GM12891 (cell line): ENCODE measurements at regions not wholly inside any gene's neighbourhood (a gene's known extent, or its start where the extent isn't known, plus 50 kb on each side); places are given as distances from the start of the nearest gene placed in this dataset.
A peak's percentile ranks its signal among the peaks of the same experiment; 100 is the strongest.
"Not testable (repeated sequence)": the region's sequence is repeated elsewhere in the genome, so short reads cannot be mapped to it uniquely, and the experiment has no call there.

Experiments
- DNase-seq: peaks from one replicate; pipeline ENCODE4 v3.0.0; 2011; ENCODE audit warnings: low spot score; ENCODE audit not compliant: insufficient read length
- FAIRE-seq: peaks from 2 replicates; lab custom pipeline; 2011; peaks lifted over from hg19 to GRCh38; lab: Jason Lieb, UNC
- PAX5 ChIP-seq: IDR thresholded peaks from 2 replicates; pipeline ENCODE4 v1.6.1; 2011; ENCODE audit warnings: low read length, moderate library complexity, mild to moderate bottlenecking; ENCODE audit not compliant: insufficient read depth, severe bottlenecking
- POLR2A ChIP-seq: IDR thresholded peaks from 2 replicates; pipeline ENCODE4 v1.6.1; 2011; ENCODE audit warnings: low read depth, low read length, control low read depth
- POLR2AphosphoS5 ChIP-seq: IDR thresholded peaks from 2 replicates; pipeline ENCODE4 v1.6.1; 2011; ENCODE audit warnings: low read depth, low read length, control low read depth
- POU2F2 ChIP-seq: IDR thresholded peaks from 2 replicates; pipeline ENCODE4 v1.6.1; 2011; ENCODE audit warnings: low read depth, mild to moderate bottlenecking, control low read depth, low read length, moderate library complexity
- SPI1 ChIP-seq: IDR thresholded peaks from 2 replicates; pipeline ENCODE4 v1.6.1; 2011; ENCODE audit warnings: low read depth, low read length, control low read depth
- TAF1 ChIP-seq: IDR thresholded peaks from 2 replicates; pipeline ENCODE4 v1.6.1; 2011; ENCODE audit warnings: low read depth, low read length, control low read depth

GRCh38 chr5:93682471-93683404 lies 58.7 kb downstream of the POU5F2 start:
- FAIRE-seq, DNase-seq: not testable (repeated sequence)

GRCh38 chr5:93681432-93681831 lies 60.0 kb downstream of the POU5F2 start:
- TF ChIP-seq SPI1 = no peak
- no peak for TF ChIP-seq POLR2A
- TF ChIP-seq POLR2AphosphoS5 = no peak
- no peak for TF ChIP-seq TAF1
- no peak for TF ChIP-seq POU2F2
- no peak for TF ChIP-seq PAX5
- FAIRE-seq (no peak), DNase-seq (no peak)

- no peak for TF ChIP-seq SPI1
- TF ChIP-seq POU2F2 = no peak
- no peak for TF ChIP-seq TAF1
- no peak for TF ChIP-seq PAX5
- TF ChIP-seq POLR2A = no peak
- no peak for TF ChIP-seq POLR2AphosphoS5
- FAIRE-seq = no peak
- no peak for DNase-seq
Measured at GRCh38 chr5:93677359-93677891, 64.0 kb downstream of the POU5F2 start.

GRCh38 chr5:93676704-93677103 lies 64.7 kb downstream of the POU5F2 start:
- TF ChIP-seq POLR2AphosphoS5 (no peak), SPI1 (0 out of 2 replicates have a peak, but pooled peaks have one; percentile 6), POU2F2 (no peak)
- FAIRE-seq = no peak
- DNase-seq = no peak

GRCh38 chr5:93675460-93676450 lies 65.6 kb downstream of the POU5F2 start:
- peak; percentile 33 for FAIRE-seq
- DNase-seq = no peak
- TF ChIP-seq TAF1 = no peak
- TF ChIP-seq POLR2A = no peak
- no peak for TF ChIP-seq SPI1
- TF ChIP-seq PAX5 = no peak
- no peak for TF ChIP-seq POLR2AphosphoS5
- no peak for TF ChIP-seq POU2F2

DNA sequence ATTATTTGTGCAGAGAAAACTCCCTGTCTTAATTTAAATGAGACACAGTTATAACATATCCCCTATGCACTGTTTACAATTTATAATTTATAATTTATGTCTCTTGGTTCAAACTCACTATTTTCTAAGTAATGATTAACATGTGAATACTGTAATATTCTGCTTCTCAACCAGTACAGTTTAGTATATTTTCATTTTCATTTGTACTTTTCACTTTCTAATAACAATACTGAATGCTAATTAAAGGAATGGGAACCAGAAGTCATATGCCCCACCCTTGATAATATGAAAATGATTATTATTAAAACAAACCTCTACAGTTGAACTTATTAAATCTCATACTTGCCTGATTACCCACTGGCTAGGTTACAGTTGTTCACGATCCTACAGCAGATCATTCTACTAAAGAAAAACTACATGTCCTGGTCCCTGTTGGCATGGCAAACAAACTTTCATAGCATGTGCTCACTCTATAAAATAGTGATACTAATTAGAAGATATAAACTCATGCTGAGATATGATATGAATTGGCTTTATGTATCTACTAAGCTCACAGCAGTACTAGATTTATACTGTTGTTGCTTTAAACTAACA lies 66.4 kb downstream of the POU5F2 start:
- no peak for FAIRE-seq
- TF ChIP-seq POLR2A = no peak
- no peak for TF ChIP-seq SPI1
- TF ChIP-seq POLR2AphosphoS5 = no peak
- TF ChIP-seq PAX5 = no peak
- no peak for TF ChIP-seq POU2F2
- TF ChIP-seq TAF1 = no peak
- DNase-seq = no peak

GRCh38 chr5:93674138-93674537 lies 67.3 kb downstream of the POU5F2 start:
- DNase-seq (no peak), FAIRE-seq (peak; percentile 54)
- TF ChIP-seq PAX5 (no peak), TAF1 (no peak), SPI1 (no peak), POU2F2 (no peak), POLR2AphosphoS5 (no peak), POLR2A (no peak)

GRCh38 chr5:93673316-93673954 lies 68.0 kb downstream of the POU5F2 start:
- no peak for TF ChIP-seq POLR2A
- no peak for TF ChIP-seq TAF1
- TF ChIP-seq POU2F2 = no peak
- no peak for TF ChIP-seq POLR2AphosphoS5
- TF ChIP-seq PAX5 = no peak
- no peak for TF ChIP-seq SPI1
- DNase-seq (no peak), FAIRE-seq (no peak)

DNA sequence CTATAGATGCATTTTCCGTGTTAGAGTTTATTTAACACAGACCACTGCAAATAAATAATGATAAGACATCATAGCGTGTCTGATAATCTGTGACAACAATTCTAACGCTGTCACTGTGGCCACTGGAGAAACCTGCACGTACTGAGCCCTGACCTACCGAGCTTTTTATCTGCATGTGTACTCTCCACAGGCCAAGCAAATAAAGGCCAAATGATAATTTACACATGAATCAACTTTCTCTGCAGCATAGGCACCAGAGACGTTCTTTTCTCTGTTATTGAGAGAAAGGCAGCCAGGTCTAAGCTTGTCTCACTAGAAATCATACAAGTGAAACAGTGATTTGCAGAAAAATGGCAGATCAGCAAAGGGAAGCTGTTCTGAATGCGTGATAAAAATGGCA lies 75.8 kb downstream of the POU5F2 start:
- TF ChIP-seq POU2F2 = no peak
- no peak for TF ChIP-seq SPI1
- TF ChIP-seq POLR2A = no peak
- no peak for TF ChIP-seq PAX5
- no peak for TF ChIP-seq TAF1
- TF ChIP-seq POLR2AphosphoS5 = no peak
- FAIRE-seq (no peak), DNase-seq (no peak)
